Ovary (tissue), 3 donors: ENCODE measurements at regions not wholly inside any gene's neighbourhood (a gene's known extent, or its start where the extent isn't known, plus 50 kb on each side); places are given as distances from the start of the nearest gene placed in this dataset.

ENCODE experiments used
- CTCF ChIP-seq, 3 donors: fragments of 450-650 bp in 2 of 3; fragments of 200-600 bp in 1 of 3; IDR thresholded peaks; one replicate each; pipeline versions ENCODE4 v1.5.1 to v1.8.0; 2016 to 2022; ENCODE audit warnings: antibody characterized with exemption in 3 of 3, mild to moderate bottlenecking in 1 of 3
- POLR2A ChIP-seq: fragments of 450-650 bp; IDR thresholded peaks from one replicate; pipeline ENCODE4 v1.6.1; 2017; ENCODE audit warnings: antibody characterized with exemption, mild to moderate bottlenecking, moderate library complexity
- donor health status: DM: no; HTN: no; CAD: no.

- no peak for TF ChIP-seq CTCF (IDR thresholded peaks at IDR 0.05)
- TF ChIP-seq POLR2A: no peak
Measured at GRCh38 chr21:41668686-41669532, 97.9 kb downstream of the RIPK4 start.
